GM19324 (cell line): ENCODE measurements at regions not wholly inside any gene's neighbourhood (a gene's known extent, or its start where the extent isn't known, plus 50 kb on each side); places are given as distances from the start of the nearest gene placed in this dataset.
"Not testable (repeated sequence)": the region's sequence is repeated elsewhere in the genome, so short reads cannot be mapped to it uniquely, and the experiment has no call there.

Source experiments
- ATAC-seq: cut with Tn5 transposase; IDR thresholded peaks from one replicate; pipeline ENCODE4 v1.9.1; 2021; ENCODE audit warnings: mild to moderate bottlenecking, moderate library complexity; ENCODE audit not compliant: unreplicated experiment, low FRiP score

- ATAC-seq = no peak
These were observed 133.4 kb downstream of the MACC1 start for GRCh38 chr7:20083781-20084180.

DNA sequence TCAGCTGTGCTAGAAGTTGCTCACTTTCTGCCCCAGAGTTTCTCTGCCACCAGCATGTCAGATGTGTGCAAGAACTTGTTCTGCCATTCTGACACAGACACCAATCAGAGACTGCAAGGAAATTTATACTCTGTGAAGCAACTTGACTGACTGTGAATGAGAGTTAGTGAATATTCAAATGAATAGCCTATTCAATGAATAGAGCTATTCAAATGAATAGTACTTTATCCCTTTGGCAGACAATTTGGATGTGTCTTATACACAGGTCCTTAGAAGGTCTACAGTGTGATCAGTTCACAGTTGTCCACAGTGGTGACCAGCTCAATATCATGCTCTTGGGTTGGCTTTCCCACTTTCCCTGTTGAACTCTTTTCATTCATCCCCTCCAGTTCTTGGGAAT lies 138.1 kb downstream of the MACC1 start:
- no peak for ATAC-seq

- no peak for ATAC-seq
These were observed 140.3 kb downstream of the MACC1 start for GRCh38 chr7:20076835-20077234.

GRCh38 chr7:20075992-20076820 lies 141.0 kb downstream of the MACC1 start:
- no peak for ATAC-seq

DNA sequence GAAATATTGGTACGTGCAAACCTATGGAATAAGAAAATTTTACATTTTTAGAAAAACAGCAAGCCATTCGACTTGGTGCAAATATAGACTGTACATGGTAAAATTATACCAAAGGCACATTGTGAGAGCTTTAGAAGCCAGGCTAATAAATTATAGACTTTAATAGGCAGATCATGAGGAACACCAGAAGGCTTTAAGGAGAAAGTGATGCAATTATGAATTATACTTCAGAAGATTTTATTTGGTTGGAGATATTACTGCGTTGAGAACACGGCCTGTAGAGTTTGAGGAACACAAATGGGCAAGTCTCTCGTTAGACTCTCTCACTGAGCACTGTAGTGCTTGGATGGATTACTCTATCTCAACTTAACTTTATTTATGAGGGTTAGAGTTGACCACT lies 141.7 kb downstream of the MACC1 start:
- no peak for ATAC-seq

- not testable (repeated sequence) for ATAC-seq
These were observed 149.2 kb downstream of the MACC1 start for GRCh38 chr7:20068004-20068403.

DNA sequence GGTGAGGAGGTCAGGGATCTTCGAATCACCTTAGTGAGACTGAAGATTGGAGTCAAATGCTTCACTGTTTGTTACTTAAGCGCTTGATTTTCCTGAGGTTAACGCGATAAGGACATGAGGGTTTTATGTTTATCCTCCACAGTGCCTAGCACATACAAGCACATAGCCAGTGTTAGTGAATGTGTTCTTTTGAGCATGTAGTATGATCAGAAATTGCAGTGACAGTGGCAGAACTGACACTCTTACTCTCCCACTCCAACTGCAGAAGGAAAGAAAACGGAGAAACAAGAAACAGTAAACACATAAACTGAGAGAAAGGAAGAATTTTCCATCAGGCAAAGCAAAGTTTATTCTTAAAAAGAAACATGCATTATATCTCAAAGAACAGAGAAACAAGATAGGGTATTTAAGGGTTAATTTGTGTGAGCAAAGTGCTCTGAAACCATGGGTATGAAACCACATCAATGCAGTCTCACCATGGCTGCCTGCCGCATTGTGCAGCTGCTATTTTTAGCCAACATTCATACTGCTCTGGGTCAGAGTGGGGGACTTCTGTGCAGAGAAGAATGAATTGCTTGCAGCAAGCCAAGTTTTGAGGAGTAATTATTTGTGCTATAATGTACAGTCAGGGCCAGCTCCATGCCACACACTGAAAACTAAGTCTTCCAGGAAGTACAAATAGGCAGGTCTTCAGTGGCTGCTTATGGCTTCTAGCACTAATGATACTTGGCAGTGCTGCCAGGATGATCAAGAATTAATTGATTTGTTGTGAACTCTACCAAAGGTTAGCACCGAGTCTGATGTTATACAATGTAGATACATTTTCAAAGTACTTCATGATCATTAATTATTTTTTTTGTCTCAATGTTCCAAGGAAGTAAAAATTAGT lies 152.0 kb downstream of the MACC1 start:
- peak; percentile 96 for ATAC-seq

GRCh38 chr7:20064181-20064970 lies 152.8 kb downstream of the MACC1 start:
- ATAC-seq = no peak

DNA sequence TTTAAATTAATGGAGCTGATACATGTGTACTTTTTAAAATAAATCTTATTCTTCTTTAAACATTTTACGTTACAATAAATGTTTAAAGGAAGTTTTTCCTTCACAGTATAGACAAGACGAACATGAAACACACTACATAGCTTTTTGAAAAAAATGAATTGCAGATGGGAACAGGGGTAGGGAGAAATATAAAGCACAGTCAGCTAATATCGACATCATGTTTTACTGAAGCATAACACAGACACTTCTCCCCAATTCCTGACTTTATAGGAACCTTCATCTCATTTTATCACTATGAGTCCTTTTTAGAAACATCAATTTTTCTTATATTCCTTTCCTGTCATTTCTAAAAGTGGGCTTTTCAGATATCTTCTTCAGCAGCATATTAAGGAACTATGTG lies 153.5 kb downstream of the MACC1 start:
- ATAC-seq = no peak

DNA sequence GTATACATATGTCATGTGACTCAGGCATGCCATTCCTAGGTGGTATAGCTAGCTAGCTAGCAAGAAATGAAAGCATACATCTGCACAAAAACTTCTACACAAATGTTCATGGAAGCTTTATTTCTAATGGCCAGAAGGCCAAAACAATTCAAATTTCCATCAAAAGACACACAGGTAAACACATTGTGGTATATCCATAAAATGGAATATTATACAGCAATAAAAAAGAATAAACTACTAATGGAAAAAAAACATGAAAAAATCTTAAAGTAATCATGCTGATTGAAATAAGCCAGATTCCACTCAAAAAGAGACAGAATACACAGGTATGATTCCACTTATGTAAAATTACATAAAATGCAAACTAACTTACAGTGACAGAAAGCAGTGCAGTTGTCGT lies 154.3 kb downstream of the MACC1 start:
- ATAC-seq = no peak

DNA sequence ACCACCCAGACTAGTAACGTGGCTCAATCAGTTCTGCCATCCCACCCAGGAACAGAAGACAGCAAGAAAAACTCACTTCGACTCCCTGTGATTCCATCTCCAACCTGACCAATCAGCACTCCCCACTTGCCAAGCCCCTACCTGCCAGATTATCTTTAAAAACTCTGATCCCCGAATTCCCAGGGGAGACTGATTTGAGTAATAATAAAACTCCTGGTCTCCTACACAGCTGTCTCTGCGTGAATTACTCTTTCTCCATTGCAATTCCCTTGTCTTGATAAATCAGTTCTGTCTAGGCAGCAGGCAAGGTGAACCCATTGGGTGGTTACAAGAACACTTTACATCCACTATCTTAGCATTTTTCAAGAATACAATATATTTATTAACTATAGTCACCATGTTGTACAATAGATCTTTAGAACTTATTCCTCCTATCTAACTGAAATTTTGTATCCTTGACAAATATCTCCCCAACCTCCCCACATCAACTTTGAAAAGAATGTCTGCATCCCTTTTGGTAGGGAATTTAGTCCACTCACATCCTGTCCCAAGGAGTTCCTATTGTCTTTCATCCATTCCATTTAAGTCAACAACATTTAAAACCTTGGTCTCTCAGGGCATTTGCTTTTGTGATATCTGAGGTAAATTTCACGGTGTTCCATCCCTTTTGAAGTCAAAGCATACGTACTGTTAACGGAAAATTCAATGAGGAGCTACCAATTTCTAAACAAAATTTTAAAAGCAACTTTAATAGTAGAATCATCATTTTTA lies 163.7 kb downstream of the MACC1 start:
- no peak for ATAC-seq

DNA sequence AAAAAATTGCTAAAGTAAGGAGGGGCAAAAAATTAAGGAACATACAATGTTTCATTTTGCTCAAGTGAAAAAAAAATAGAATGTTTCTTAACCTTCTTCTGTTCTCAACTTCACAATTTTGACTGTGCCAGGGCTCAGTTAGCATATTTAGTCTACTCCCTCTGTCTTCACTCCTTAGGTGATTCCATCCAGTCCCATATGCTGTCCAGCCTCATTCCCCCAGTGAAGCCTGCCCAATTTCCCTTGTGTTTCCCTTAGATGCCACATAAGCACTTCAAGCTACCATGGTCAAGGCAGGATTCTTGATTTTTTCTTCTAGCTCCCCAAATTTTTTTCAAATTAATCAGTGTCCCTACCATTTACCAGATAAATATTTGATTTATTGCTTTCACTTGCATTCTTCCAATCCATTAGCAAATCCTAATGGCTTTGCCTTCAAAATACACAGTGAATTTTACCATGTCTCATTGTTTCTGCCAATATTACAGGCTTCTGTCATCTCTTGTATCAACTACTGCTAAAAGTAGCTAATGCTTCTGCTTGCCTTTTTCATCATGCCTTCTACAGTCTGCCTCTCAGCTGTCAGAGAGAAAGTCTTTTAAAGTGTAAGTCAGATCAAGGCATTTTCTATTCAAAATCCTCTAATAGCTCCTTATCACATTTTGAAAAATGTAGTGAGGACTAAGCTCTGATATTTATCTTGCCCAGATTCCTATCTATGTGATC lies 166.8 kb downstream of the MACC1 start:
- ATAC-seq = no peak

DNA sequence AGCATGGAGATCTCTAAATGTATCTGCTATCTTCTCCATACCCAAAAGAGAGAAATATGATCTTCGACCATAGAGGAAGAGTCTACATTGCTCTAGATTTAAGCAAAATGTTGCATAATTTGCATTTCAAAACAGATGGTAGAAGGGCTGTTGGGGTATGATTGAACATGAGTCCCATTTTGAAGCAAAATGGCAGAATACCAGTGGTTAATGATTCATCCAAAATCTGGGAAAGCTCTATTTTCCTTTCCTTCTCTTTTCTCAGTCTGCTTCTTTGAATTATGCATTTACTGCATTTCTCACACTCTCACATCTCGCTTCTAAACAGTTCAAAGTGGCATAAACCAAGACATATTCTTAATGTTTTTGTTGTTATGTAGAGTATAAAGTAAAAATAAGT lies 178.5 kb downstream of the MACC1 start:
- no peak for ATAC-seq

DNA sequence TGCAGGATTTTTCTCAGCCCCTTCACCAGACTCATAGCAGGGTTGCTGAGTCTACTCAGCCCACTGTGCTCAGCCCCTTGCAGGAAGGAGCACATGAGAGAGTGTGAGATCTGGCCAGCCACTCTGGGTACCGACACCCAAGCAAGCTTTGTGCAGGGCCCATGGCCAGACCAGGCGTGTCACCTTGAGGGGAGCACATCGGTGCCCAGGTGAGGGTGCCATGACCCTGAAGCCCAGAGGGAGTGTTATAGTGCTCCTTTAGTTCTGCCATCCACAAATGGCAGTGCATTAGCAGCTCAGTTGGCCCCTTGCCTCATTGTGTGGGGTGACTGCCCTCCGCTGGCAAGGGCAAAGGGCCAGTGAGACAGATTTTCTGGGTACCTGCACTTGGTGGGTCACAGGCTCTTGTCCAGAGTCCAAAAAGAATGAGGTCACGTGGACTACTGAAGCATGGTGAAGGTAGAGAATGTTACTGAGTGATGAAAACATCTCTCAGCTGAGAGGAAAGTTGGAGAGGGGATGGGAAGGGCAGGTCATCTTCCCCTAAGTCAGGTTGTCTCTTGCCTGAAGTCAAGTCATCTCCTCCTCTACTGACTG lies 181.8 kb downstream of the MACC1 start:
- ATAC-seq = no peak

- ATAC-seq = no peak
These were observed 183.4 kb downstream of the MACC1 start for GRCh38 chr7:20033621-20034400.

GRCh38 chr7:20032741-20033140 lies 184.4 kb downstream of the MACC1 start:
- no peak for ATAC-seq

DNA sequence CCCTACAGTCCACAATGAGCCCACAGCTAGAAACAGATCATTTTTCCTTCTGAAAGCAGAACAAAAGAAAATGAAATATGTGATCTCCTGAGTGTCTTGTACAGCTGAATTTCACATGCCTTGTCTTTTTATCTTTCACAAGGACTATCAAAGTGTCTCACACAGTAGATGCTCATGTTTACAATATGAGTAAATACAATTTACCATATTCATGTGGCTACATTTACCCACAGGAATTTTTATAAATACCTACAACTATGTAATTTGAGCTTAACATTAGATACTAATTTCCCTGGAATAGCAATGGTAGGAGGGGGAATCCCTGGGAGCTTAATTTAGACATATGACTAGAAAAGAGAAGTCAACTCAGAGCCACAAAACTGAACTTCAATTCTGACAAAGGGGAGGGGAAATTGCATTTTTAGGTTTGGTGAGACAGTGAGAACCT lies 186.2 kb downstream of the MACC1 start:
- peak; percentile 33 for ATAC-seq

- peak; percentile 87 for ATAC-seq
These were observed 186.8 kb downstream of the MACC1 start for GRCh38 chr7:20030417-20030816.
